LNCaP clone FGC (cell line): ENCODE measurements at regions not wholly inside any gene's neighbourhood (a gene's known extent, or its start where the extent isn't known, plus 50 kb on each side); places are given as distances from the start of the nearest gene placed in this dataset.

Source experiments
- DNase-seq: peaks from one replicate; pipeline ENCODE4 v3.0.0-alpha.2; 2011; ENCODE audit warnings: low read depth
- H3K4me3 ChIP-seq: 2 replicates; pipeline ENCODE4 v1.5.1; 2011; ENCODE audit warnings: mild to moderate bottlenecking, low read depth, low read length, control low read depth
- CTCF ChIP-seq: IDR thresholded peaks from 2 replicates; pipeline ENCODE4 v1.5.1; 2012; ENCODE audit warnings: mild to moderate bottlenecking; ENCODE audit not compliant: control insufficient read depth, insufficient read depth; ENCODE audit errors: extremely low read depth

- H3K4me3 ChIP-seq = no peak overlapping the region
- DNase-seq = no peak
- no peak for TF ChIP-seq CTCF
Measured at GRCh38 chr5:56339732-56340131, 106.6 kb upstream of the ANKRD55 start.

GRCh38 chr5:56337715-56338319 lies 104.7 kb upstream of the ANKRD55 start:
- TF ChIP-seq CTCF = no peak
- H3K4me3 ChIP-seq = no peak overlapping the region
- no peak for DNase-seq

- no peak overlapping the region for H3K4me3 ChIP-seq
- DNase-seq = no peak
- no peak for TF ChIP-seq CTCF
Measured at GRCh38 chr5:56335212-56335611, 102.1 kb upstream of the ANKRD55 start.

GRCh38 chr5:56330806-56331205 lies 97.7 kb upstream of the ANKRD55 start:
- DNase-seq = no peak
- TF ChIP-seq CTCF = no peak
- no peak overlapping the region for H3K4me3 ChIP-seq

GRCh38 chr5:56330167-56330566 lies 97.0 kb upstream of the ANKRD55 start:
- no peak for DNase-seq
- no peak overlapping the region for H3K4me3 ChIP-seq
- no peak for TF ChIP-seq CTCF

GRCh38 chr5:56329652-56330051 lies 96.5 kb upstream of the ANKRD55 start:
- H3K4me3 ChIP-seq = no peak overlapping the region
- TF ChIP-seq CTCF = no peak
- DNase-seq = no peak
